ENCODE measurements at regions not wholly inside any gene's neighbourhood (a gene's known extent, or its start where the extent isn't known, plus 50 kb on each side); places are given as distances from the start of the nearest gene placed in this dataset.
"Not testable (repeated sequence)": the region's sequence is repeated elsewhere in the genome, so short reads cannot be mapped to it uniquely, and the experiment has no call there.

DNA sequence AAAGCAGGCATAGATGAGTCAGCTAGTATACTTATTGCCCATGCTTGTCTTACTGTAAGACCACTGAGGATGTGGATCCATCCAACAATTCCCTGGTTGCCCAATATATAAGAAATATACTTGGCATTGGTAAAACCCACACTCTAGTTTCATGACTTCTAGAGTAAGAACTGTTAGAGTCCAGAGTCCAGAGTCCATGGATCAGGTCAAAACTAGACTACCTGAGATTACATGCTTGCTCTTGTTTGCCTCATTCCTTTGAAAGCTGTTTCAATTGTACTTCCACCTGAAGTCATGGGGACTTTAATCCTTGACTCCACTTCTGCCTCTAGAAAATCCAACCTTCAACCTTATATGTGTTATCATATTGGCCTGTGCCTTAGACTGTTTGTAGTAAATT, 707.6 kb upstream of the FAM98A start:
- no peak for DNase-seq (ENCODE audit: low spot score)

GRCh38 chr2:34305587-34305986, 706.5 kb upstream of the FAM98A start:
- DNase-seq (ENCODE audit: low spot score): no peak

DNA sequence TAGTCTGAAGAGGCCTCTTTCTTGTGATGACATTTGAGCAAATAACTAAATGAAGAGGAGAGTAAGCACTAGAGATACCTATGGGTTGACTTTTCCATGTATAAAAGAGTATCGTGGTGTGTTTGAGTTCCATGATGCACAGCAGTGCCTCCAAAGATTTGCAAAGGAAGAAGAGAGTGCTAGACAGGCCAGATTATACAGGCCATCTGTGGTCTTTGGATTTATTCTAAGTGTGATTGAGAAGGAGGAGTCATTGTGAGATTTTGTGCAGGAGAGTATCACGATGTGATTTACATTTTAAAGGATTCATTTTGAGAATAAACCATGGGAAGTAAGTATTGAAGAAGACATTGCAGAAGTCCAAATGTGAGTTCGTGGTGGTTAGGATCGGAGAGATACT, 695.9 kb upstream of the FAM98A start:
- no peak for DNase-seq (ENCODE audit: low spot score)

- DNase-seq (ENCODE audit: low spot score): no peak
Observed at GRCh38 chr2:34291076-34291475, 692.0 kb upstream of the FAM98A start.

DNA sequence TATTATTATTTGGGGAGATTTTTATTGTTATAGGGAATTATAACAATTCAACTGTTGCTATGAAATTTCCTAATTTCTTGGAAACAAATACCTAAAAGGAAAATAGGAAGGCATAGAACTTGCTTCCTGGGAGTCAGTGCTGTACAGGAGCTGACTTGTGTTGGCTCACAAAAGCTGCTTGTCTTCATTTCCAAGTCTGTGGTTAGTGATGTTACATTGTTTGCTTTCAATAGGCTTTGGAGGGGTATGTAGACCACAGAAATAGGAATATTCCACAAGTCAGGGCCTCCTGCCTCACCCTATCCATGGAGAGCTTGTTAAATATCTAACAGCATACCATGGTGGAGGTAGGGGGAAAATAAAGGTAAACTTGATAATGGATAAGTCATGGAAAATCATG, 688.9 kb upstream of the FAM98A start:
- DNase-seq (ENCODE audit: low spot score): no peak

GRCh38 chr2:34280606-34281005, 681.5 kb upstream of the FAM98A start:
- DNase-seq (ENCODE audit: low spot score): no peak

DNA sequence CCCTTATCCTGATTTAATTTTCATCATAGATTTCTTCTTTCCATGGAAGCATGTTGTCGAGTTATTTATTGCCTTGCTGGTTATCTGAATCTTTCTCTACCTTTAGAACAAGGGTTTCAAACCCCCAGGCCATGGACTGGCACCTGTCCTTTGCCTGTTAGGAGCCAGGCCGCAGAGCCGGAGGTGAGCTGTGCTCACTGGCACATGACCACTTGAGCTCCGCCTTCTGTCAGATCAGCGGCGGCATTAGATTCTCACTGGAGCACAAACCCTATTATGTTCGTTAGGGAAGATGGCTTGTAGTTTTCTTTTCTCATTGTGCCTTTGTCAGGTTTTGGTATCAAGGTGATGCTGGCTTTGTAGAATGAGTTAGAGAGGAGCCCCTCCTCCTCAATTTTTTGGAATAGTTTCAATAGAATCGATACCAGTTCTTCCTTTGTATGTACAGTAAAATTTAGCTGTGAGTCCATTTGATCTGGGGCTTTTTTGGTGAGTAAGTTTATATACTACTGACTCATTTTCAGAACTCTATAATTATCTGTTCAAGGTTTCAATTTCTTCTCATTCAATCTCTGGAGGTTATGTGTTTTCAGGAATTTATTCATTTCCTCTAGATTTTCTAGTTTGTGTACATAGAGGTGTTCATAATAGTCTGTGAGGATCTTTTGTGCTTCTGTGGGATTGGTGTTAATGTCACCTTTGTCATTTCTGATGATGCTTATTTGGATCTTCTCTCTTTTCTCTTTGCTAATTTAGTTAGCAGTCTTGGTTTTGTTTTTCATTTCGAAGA, 668.0 kb upstream of the FAM98A start:
- no peak for DNase-seq (ENCODE audit: low spot score)

DNA sequence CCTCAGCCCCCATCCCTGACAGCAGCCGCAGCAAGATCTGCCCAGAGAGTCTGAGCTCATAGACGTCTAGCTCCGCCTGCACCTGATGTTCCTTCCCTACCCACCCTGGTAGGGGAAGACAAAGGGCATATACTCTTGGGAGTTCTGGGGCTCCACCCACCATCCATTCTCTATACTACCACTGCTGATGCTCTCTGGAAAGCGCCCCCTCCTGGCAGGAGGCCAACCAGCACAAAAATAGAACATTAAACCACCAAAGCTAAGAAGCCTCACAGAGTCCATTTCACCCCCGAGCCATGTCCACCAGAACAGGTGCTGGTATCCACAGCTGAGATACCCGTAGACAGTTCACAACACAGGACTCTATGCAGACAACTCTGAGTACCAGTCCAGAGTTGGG, 662.6 kb upstream of the FAM98A start:
- DNase-seq (ENCODE audit: low spot score): no peak

GRCh38 chr2:34254272-34254878, 655.3 kb upstream of the FAM98A start:
- DNase-seq (ENCODE audit: low spot score): no peak

- DNase-seq (ENCODE audit: low spot score): no peak
Observed at GRCh38 chr2:34252111-34252510, 653.0 kb upstream of the FAM98A start.

DNA sequence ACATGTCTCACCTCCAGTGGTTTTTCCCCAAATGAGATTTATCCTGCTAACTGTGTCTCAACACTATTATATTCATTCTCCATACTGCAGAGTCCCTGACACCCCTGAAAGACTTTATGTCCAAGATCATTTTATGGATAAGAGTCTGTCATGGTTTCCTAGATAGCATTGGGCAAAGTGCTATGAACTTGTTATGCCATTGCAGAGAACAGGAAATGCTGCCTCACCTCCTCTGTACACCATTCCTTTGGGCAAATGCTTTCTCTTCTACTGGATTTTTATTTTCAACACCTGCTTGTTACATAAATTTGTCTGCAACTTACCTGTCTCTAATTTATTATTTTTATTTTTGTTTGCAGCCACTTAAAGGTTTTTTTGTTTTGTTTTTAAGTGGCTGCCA, 652.5 kb upstream of the FAM98A start:
- DNase-seq (ENCODE audit: low spot score): no peak

DNA sequence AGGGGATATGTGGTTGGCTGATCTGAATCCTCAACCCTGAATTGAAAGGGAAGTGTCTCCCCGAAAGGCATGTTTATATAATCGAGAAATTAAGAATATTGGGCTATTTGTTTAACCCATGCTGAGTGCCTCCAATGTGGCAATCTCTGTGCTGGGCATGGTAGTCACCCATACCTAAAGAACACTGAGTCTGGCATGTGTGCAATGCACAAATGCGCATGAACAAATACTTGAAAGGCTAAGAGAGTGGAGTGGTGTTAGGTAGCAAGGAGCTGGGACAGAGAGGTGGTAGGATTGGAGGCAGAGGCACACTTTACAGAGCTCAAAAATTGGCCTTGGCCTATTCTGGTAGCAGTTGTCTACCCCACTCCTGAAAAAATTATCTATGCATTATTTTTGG, 645.1 kb upstream of the FAM98A start:
- DNase-seq (ENCODE audit: low spot score): no peak

DNA sequence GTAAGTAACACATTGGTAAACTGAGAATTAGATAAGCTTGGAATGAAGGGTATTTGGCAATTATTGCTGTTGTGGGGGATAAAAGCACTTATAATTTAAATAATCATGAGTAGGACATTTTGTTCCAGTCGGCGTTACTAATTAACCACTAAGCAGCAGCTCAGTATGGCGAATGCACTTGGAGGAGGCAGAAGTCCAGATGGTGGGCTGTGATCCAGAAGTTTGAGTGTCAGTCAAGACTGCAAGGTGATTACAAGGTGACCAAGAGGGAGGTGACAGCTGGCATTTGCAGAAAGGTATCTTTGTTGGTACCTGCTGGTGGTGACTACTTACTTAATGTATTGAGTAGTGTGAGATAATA, 643.6 kb upstream of the FAM98A start:
- DNase-seq (ENCODE audit: low spot score): no peak

GRCh38 chr2:34241905-34242762, 643.0 kb upstream of the FAM98A start:
- DNase-seq (ENCODE audit: low spot score): no peak

GRCh38 chr2:34239511-34239910, 640.4 kb upstream of the FAM98A start:
- no peak for DNase-seq (ENCODE audit: low spot score)

GRCh38 chr2:34234823-34235222, 635.7 kb upstream of the FAM98A start:
- no peak for DNase-seq (ENCODE audit: low spot score)

GRCh38 chr2:34229998-34230397, 630.9 kb upstream of the FAM98A start:
- no peak for DNase-seq (ENCODE audit: low spot score)

- DNase-seq (ENCODE audit: low spot score): no peak
Observed at GRCh38 chr2:34215174-34215573, 616.1 kb upstream of the FAM98A start.

DNA sequence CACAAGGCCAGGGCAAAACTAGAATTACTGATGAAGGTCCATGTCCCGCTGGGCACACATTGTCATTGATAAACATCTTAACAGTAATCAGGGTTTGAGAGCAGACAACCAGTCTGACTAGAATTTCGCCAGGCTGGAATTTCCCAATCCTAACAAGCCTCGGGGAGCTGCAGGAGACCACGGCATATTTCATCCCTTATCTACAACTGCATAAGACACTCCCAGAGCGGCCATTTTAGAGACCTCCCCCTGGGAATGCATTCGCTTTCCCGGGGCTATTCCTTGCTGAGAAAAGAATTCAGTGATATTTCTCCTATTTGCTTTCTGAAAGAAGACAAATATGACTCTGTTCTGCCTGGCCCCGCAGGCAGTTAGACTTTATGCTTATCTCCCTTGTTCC, 611.3 kb upstream of the FAM98A start:
- not testable (repeated sequence) for DNase-seq (ENCODE audit: low spot score)

GRCh38 chr2:34204560-34204959, 605.5 kb upstream of the FAM98A start:
- no peak for DNase-seq (ENCODE audit: low spot score)

GRCh38 chr2:34201099-34201498, 602.0 kb upstream of the FAM98A start:
- no peak for DNase-seq (ENCODE audit: low spot score)

- no peak for DNase-seq (ENCODE audit: low spot score)
Observed at GRCh38 chr2:34199971-34200370, 600.9 kb upstream of the FAM98A start.

- no peak for DNase-seq (ENCODE audit: low spot score)
Observed at GRCh38 chr2:34193164-34193563, 594.1 kb upstream of the FAM98A start.

Measured in ecto neural progenitor cell (in vitro differentiated cells).